Prostate gland (tissue), 2 donors: ENCODE measurements at regions not wholly inside any gene's neighbourhood (a gene's known extent, or its start where the extent isn't known, plus 50 kb on each side); places are given as distances from the start of the nearest gene placed in this dataset.

Experiments used
- DNase-seq: peaks from one replicate; pipeline ENCODE4 v3.0.0-alpha.2; 2019; ENCODE audit warnings: low spot score
- H3K27ac ChIP-seq, 2 donors: fragments of 200-600 bp; sonication (generic); 2 replicates each; pipeline ENCODE4 v1.5.1; 2017 to 2019
- H3K27me3 ChIP-seq: fragments of 200-600 bp; sonication (generic); replicated peaks from 2 replicates; pipeline ENCODE4 v1.5.1; 2019; ENCODE audit not compliant: insufficient read depth
- H3K36me3 ChIP-seq, 2 donors: fragments of 200-600 bp; sonication (generic); 1 replicate in 1 of 2; 2 replicates in 1 of 2; pipeline versions ENCODE4 v1.5.1 to v1.8.1; 2017 to 2019
- H3K4me1 ChIP-seq: fragments of 200-600 bp; sonication (generic); replicated peaks from 2 replicates; pipeline ENCODE4 v1.5.1; 2019
- H3K4me3 ChIP-seq, 2 donors: fragments of 200-600 bp; sonication (generic); 2 replicates each; pipeline ENCODE4 v1.5.1; 2017 to 2019
- H3K9me3 ChIP-seq: fragments of 200-600 bp; sonication (generic); 2 replicates; pipeline ENCODE4 v1.5.1; 2017
- CTCF ChIP-seq, 4 experiments: fragments of 200-600 bp in 2 of 4; fragments of 450-650 bp in 2 of 4; sonication (generic) in 2 of 4; IDR thresholded peaks; 1 replicate in 3 of 4; 2 replicates in 1 of 4; pipeline ENCODE4 v1.5.1; 2016 to 2019; ENCODE audit warnings: antibody characterized with exemption in 4 of 4, mild to moderate bottlenecking in 2 of 4, moderate library complexity in 2 of 4
- POLR2A ChIP-seq: fragments of 450-650 bp; IDR thresholded peaks from one replicate; pipeline ENCODE4 v1.6.1; 2016; ENCODE audit warnings: antibody characterized with exemption, mild to moderate bottlenecking
- POLR2AphosphoS5 ChIP-seq: sonication (generic); formaldehyde crosslinking; IDR thresholded peaks from one replicate; pipeline ENCODE4 v1.6.1; 2017; ENCODE audit warnings: antibody characterized with exemption
- WGBS: methylation state at CpG from one replicate; pipeline ENCODE4 v1.1.5; 2018; 5-methylcytosine and 5-hydroxymethylcytosine counted together
- intact Hi-C: fragments of 100-400 bp; cut with DNase I; formaldehyde crosslinking; loops from one replicate; pipeline ENCODE4 v1.14.2; 2022

- DNase-seq: no peak
Observed at GRCh38 chr5:12901696-12902095, 997.5 kb upstream of the CTNND2 start.

GRCh38 chr5:12896086-12896485, 991.8 kb upstream of the CTNND2 start:
- no peak for DNase-seq
- H3K4me1 ChIP-seq: no peaks in the 10 kb centered on the region
- TF ChIP-seq POLR2A (no peak), CTCF (IDR thresholded peaks at IDR 0.05) (no peak), POLR2AphosphoS5 (no peak)
- no peaks in the 10 kb centered on the region for H3K27me3 ChIP-seq
- intact Hi-C loops: no loop called here
- H3K4me3 ChIP-seq: no peak overlapping the region
- H3K9me3 ChIP-seq: no peaks in the 10 kb centered on the region
- H3K36me3 ChIP-seq: no peaks in the 10 kb centered on the region
- H3K27ac ChIP-seq: no peak overlapping the region
- 72% methylated on average over 3 of the region's 3 CpGs for WGBS

More at GRCh38 chr5:12901696-12902095, 997.5 kb upstream of the CTNND2 start:
- H3K27ac ChIP-seq: no peak overlapping the region
- 89% methylated on average over 1 of the region's 1 CpG for WGBS
- H3K27me3 ChIP-seq: no peaks in the 10 kb centered on the region
- no peaks in the 10 kb centered on the region for H3K36me3 ChIP-seq
- intact Hi-C loops: no loop called here
- no peak overlapping the region for H3K4me3 ChIP-seq
- no peaks in the 10 kb centered on the region for H3K4me1 ChIP-seq
- H3K9me3 ChIP-seq: no peaks in the 10 kb centered on the region
- TF ChIP-seq CTCF (IDR thresholded peaks at IDR 0.05) (no peak), POLR2A (no peak), POLR2AphosphoS5 (no peak)

GRCh38 chr5:12885018-12885417, 980.8 kb upstream of the CTNND2 start:
- H3K4me1 ChIP-seq: no peaks in the 10 kb centered on the region
- intact Hi-C loops: no loop called here
- H3K36me3 ChIP-seq: no peaks in the 10 kb centered on the region
- no peak overlapping the region for H3K27ac ChIP-seq
- DNase-seq: no peak
- TF ChIP-seq POLR2A: no peak
- TF ChIP-seq CTCF (IDR thresholded peaks at IDR 0.05): no peak
- no peak for TF ChIP-seq POLR2AphosphoS5
- no peak overlapping the region for H3K4me3 ChIP-seq
- WGBS: 78% methylated on average over 2 of the region's 2 CpGs
- H3K27me3 ChIP-seq: no peaks in the 10 kb centered on the region
- H3K9me3 ChIP-seq: no peaks in the 10 kb centered on the region

GRCh38 chr5:12883395-12883794, 979.1 kb upstream of the CTNND2 start:
- intact Hi-C loops: no loop called here
- no peak overlapping the region for H3K4me3 ChIP-seq
- WGBS: 82% methylated on average over 5 of the region's 5 CpGs
- H3K27ac ChIP-seq: no peak overlapping the region
- H3K4me1 ChIP-seq: no peaks in the 10 kb centered on the region
- DNase-seq: no peak
- H3K9me3 ChIP-seq: no peaks in the 10 kb centered on the region
- H3K27me3 ChIP-seq: no peaks in the 10 kb centered on the region
- H3K36me3 ChIP-seq: no peaks in the 10 kb centered on the region
- no peak for TF ChIP-seq POLR2A
- no peak for TF ChIP-seq CTCF (IDR thresholded peaks at IDR 0.05)
- no peak for TF ChIP-seq POLR2AphosphoS5

GRCh38 chr5:12876541-12877298, 972.5 kb upstream of the CTNND2 start:
- no peaks in the 10 kb centered on the region for H3K27me3 ChIP-seq
- H3K36me3 ChIP-seq: no peaks in the 10 kb centered on the region
- H3K4me3 ChIP-seq: no peak overlapping the region
- no peaks in the 10 kb centered on the region for H3K4me1 ChIP-seq
- DNase-seq: no peak
- H3K9me3 ChIP-seq: no peaks in the 10 kb centered on the region
- H3K27ac ChIP-seq: no peak overlapping the region
- TF ChIP-seq POLR2A (no peak), POLR2AphosphoS5 (no peak), CTCF (IDR thresholded peaks at IDR 0.05) (no peak)
- 75% methylated on average over 1 of the region's 1 CpG for WGBS
- intact Hi-C loops: no loop called here
